Heart right ventricle (tissue), 16 donors: ENCODE measurements at regions not wholly inside any gene's neighbourhood (a gene's known extent, or its start where the extent isn't known, plus 50 kb on each side); places are given as distances from the start of the nearest gene placed in this dataset.

ENCODE experiments used
- ATAC-seq, 8 donors: fragments of 200-7000 bp; cut with Tn5 transposase; one replicate each; pipeline ENCODE4 v1.9.1; 2020; ENCODE audit warnings: mild to moderate bottlenecking in 8 of 8, moderate library complexity in 8 of 8, moderate number of reproducible peaks in 1 of 8
- DNase-seq, 2 donors: peaks; one replicate each; pipeline ENCODE4 v3.0.0-alpha.2; 2020
- H3K27ac ChIP-seq, 10 donors: fragments of 200-600 bp; sonication (generic) in 2 of 10; one replicate each; pipeline versions ENCODE4 v1.5.0 to v1.8.0; 2020 to 2022; ENCODE audit warnings: mild to moderate bottlenecking in 3 of 10
- H3K27me3 ChIP-seq, 7 donors: fragments of 200-600 bp; one replicate each; pipeline ENCODE4 v1.8.0; 2021 to 2022; ENCODE audit warnings: mild to moderate bottlenecking in 2 of 7
- H3K36me3 ChIP-seq, 9 donors: fragments of 200-600 bp; sonication (generic) in 1 of 9; one replicate each; pipeline versions ENCODE4 v1.5.0 to v1.8.0; 2020 to 2022; ENCODE audit warnings: mild to moderate bottlenecking in 2 of 9
- H3K4me1 ChIP-seq, 9 donors: fragments of 200-600 bp; sonication (generic) in 1 of 9; one replicate each; pipeline versions ENCODE4 v1.5.0 to v1.8.0; 2020 to 2022; ENCODE audit warnings: mild to moderate bottlenecking in 4 of 9
- H3K4me3 ChIP-seq, 10 donors: fragments of 200-600 bp; sonication (generic) in 2 of 10; one replicate each; pipeline versions ENCODE4 v1.5.0 to v1.8.0; 2020 to 2022; ENCODE audit warnings: mild to moderate bottlenecking in 7 of 10, moderate library complexity in 2 of 10
- H3K9me3 ChIP-seq, 11 donors: fragments of 200-600 bp in 10 of 11; sonication (generic) in 2 of 11; one replicate each; pipeline versions ENCODE4 v1.5.0 to v1.8.0; 2013 to 2022; ENCODE audit warnings: mild to moderate bottlenecking in 2 of 11, control low read depth in 1 of 11, moderate library complexity in 1 of 11
- WGBS, 2 donors: extraction: QIAGEN DNeasy Blood & Tissue Kit; methylation state at CpG; one replicate each; pipeline ENCODE4 v1.1.7; 2013; ENCODE audit warnings: inconsistent platforms in 1 of 2; 5-methylcytosine and 5-hydroxymethylcytosine counted together
- intact Hi-C, 10 donors: fragments of 100-400 bp; cut with DNase I; formaldehyde crosslinking; loops; one replicate each; pipeline versions ENCODE4 v1.11.1 to v1.14.2; 2022
- TF ChIP-seq, protein P1 (sequence below), 9 donors: fragments of 200-600 bp; sonication (generic) in 2 of 9; IDR thresholded peaks; one replicate each; pipeline versions ENCODE4 v1.5.0 to v1.8.0; 2021 to 2022; ENCODE audit warnings: antibody characterized with exemption in 9 of 9, mild to moderate bottlenecking in 5 of 9, moderate library complexity in 1 of 9
- donor health status: Arrhythmogenic right ventricular cardiomyopathy.
- donor health status: ischemic (EF 13 %, LVEDD 7.1; RV severe dilation, severe dysfunction).
- donor health status: healthy with polysubstance abuse.
- donor health status: DM: no; HTN: yes; CAD: no.
- donor health status: DM: no; HTN: no; CAD: no.
- donor health status: ischemic (EF 25% LVEDD 6.9; RV normal size, moderate dysfunction).
- donor health status: ischemic (EF 25% LVEDD 5.7; RV mildly dilated, moderate dysfunction).
- donor health status: healthy.
- donor health status: DM: yes; HTN: yes; CAD: no.
- donor health status: Ischemic cardiomyopathy.
- donor health status: ischemic (EF 35%, LVEDD 5.7; RV mildly dilated, moderate dysfunction).
- donor health status: nonischemic (EF 11% LVEDD 7.7; RV severe dilation, severe dysfunction).
- donor health status: DM: yes; HTN: yes; CAD: no.
- donor health status: PGD.
- donor health status: ischemic (EF 29% LVEDD 5.4; RV normal size, mild dysfunction).
- donor health status: nonischemic (EF 23%, LVEDD 6.1; RV moderate dilation, normal function).

DNA sequence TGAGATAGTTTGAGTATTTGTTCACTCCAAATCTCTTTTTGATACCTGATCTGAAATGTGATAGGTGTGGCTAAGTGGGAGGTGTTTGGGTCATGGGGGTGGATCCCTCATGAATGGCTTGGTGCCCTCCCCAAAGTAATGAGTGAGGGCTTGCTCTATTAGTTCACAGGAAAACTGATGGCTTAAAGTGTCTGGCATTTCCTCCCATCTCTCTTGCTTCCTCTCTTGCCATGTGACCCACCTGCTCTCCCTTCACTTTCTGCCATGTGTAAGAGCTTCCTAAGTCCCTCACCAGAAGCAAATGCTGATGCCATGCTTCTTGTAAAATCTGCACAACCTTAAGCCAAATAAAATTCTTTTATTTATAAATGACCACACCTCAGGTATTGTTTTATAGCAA is 61.1 kb downstream of the MAD2L1 start:
- intact Hi-C loops, result no loop called here

DNA sequence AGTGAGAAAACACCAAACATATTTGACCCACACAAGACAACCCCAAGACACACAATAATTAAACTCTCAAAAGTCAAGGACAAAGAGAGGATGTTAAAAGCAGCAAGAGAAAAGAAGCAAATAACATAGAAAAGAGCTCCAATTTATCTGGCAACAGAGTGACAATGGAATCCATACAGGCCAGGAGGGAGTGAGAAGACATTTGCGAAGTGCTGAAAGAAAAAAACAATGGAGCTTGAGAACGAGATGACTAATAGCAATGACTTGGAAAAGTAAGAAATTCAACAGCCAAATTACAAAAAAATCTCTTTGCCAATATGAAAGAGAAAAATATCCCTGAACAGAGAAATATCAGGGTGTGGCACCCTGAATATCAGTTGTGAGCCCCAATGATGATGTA is 61.6 kb downstream of the MAD2L1 start:
- Histone ChIP-seq H3K27me3 (no peaks in the 10 kb centered on the region), H3K36me3 (no peaks in the 10 kb centered on the region), H3K4me1 (peaks cover 0 to 4% (median 0%) of the 10 kb centered on the region in 9 donors), H3K27ac (no peak overlapping the region), H3K4me3 (no peak overlapping the region), H3K9me3 (no peaks in the 10 kb centered on the region)
- TF ChIP-seq, protein P1, sequence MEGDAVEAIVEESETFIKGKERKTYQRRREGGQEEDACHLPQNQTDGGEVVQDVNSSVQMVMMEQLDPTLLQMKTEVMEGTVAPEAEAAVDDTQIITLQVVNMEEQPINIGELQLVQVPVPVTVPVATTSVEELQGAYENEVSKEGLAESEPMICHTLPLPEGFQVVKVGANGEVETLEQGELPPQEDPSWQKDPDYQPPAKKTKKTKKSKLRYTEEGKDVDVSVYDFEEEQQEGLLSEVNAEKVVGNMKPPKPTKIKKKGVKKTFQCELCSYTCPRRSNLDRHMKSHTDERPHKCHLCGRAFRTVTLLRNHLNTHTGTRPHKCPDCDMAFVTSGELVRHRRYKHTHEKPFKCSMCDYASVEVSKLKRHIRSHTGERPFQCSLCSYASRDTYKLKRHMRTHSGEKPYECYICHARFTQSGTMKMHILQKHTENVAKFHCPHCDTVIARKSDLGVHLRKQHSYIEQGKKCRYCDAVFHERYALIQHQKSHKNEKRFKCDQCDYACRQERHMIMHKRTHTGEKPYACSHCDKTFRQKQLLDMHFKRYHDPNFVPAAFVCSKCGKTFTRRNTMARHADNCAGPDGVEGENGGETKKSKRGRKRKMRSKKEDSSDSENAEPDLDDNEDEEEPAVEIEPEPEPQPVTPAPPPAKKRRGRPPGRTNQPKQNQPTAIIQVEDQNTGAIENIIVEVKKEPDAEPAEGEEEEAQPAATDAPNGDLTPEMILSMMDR (IDR thresholded peaks at IDR 0.05), result no peak
- ATAC-seq (no peak), DNase-seq (no peak)
- WGBS, 2 donors, result 70 to 81% methylated on average over 2 of the region's 2 CpGs
- intact Hi-C loops, result no loop called here

More for the DNA sequence above, 61.1 kb downstream of the MAD2L1 start:
- DNase-seq (no peak), ATAC-seq (no peak)
- H3K27me3 ChIP-seq, result no peaks in the 10 kb centered on the region
- no peaks in the 10 kb centered on the region for H3K36me3 ChIP-seq
- H3K4me3 ChIP-seq, result no peak overlapping the region
- TF ChIP-seq, protein P1 (IDR thresholded peaks at IDR 0.05), result no peak
- H3K27ac ChIP-seq, result no peak overlapping the region
- peaks cover 0 to 4% (median 0%) of the 10 kb centered on the region in 9 donors for H3K4me1 ChIP-seq
- H3K9me3 ChIP-seq, result no peaks in the 10 kb centered on the region

DNA sequence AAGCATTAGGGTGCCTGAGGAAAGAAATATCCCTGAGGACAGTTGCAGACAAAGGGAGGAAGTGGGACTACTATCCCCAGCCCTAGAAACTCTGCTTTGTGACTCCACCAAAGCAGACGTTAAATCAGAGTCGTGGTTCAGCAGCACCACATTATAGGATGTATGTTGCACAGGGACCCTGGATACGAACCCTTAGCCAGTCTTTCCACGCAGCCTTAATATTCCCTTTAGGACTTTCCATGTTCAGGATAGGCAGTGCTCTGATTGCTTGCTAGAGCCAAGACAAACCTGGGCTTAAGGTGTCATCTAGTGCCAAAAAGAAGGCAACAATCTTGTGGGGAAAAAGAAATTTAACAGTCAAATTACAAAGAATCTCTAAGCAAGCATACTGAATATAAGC is 62.6 kb downstream of the MAD2L1 start:
- Histone ChIP-seq H3K4me1 (peaks cover 0 to 4% (median 0%) of the 10 kb centered on the region in 9 donors), H3K27ac (no peak overlapping the region), H3K9me3 (no peaks in the 10 kb centered on the region), H3K27me3 (no peaks in the 10 kb centered on the region), H3K36me3 (no peaks in the 10 kb centered on the region), H3K4me3 (no peak overlapping the region)
- TF ChIP-seq, protein P1 (IDR thresholded peaks at IDR 0.05), result no peak
- WGBS, 2 donors, result 62 to 79% methylated on average over 4 of the region's 4 CpGs
- ATAC-seq (no peak), DNase-seq (no peak)
- intact Hi-C loops, result no loop called here

DNA sequence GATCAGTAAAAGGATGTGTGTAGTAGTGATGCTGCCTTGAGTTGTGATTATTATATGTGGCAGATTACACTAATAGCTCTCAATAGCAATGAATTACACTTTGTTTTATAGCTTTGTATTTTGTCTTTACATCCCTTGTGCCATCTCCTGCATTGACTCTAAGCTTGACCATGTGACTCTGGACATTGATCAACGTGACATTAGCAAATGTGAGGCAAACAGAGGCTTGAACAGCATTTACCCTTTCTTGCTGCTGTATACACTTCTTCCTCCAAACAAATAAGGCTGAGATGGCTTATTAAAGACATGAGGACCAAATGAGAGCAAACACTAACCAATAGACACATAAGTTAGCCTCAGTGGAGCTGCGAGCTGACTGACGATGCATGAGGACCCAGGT is 63.5 kb downstream of the MAD2L1 start:
- no peaks in the 10 kb centered on the region for H3K9me3 ChIP-seq
- no peak overlapping the region for H3K4me3 ChIP-seq
- no peaks in the 10 kb centered on the region for H3K27me3 ChIP-seq
- TF ChIP-seq, protein P1 (IDR thresholded peaks at IDR 0.05), result no peak
- ATAC-seq, result no peak
- no peak for DNase-seq
- H3K4me1 ChIP-seq, result peaks cover 0 to 4% (median 0%) of the 10 kb centered on the region in 9 donors
- intact Hi-C loops, result no loop called here
- H3K36me3 ChIP-seq, result no peaks in the 10 kb centered on the region
- H3K27ac ChIP-seq, result no peak overlapping the region
- WGBS, 2 donors, result 89 to 94% methylated on average over 3 of the region's 3 CpGs

DNA sequence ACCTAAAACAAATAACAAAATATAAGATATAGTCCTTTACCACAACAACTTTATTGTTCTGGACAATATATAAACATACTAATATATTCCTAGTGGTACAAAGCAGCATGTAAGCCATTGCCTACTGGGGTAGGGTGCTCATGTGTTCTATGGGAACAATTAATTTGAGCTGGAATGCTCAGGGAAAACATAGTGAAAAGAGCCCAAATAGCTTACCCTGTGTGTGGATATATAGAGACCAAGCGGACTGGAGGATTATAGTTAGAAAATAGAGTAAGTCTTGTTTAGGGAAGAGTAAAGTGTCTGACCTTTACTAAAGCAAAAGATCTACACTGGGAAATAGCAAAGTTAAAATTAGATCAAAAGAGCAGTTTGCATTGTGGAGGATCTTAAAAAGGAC is 64.8 kb downstream of the MAD2L1 start:
- TF ChIP-seq, protein P1 (IDR thresholded peaks at IDR 0.05), result no peak
- intact Hi-C loops, result no loop called here
- ATAC-seq (no peak), DNase-seq (no peak)
- Histone ChIP-seq H3K27ac (no peak overlapping the region), H3K4me3 (no peak overlapping the region), H3K4me1 (no peaks in the 10 kb centered on the region), H3K27me3 (no peaks in the 10 kb centered on the region), H3K9me3 (no peaks in the 10 kb centered on the region), H3K36me3 (no peaks in the 10 kb centered on the region)
- WGBS, 2 donors, result 94 to 100% methylated on average over 1 of the region's 1 CpG
